Naive thymus-derived CD8-positive, alpha-beta T cell (primary cell): ENCODE measurements at regions not wholly inside any gene's neighbourhood (a gene's known extent, or its start where the extent isn't known, plus 50 kb on each side); places are given as distances from the start of the nearest gene placed in this dataset.
"Not testable (repeated sequence)": the region's sequence is repeated elsewhere in the genome, so short reads cannot be mapped to it uniquely, and the experiment has no call there.

Experiments
- ATAC-seq, 2 donors: fragments of 150-1000 bp; cut with Tn5 transposase in 1 of 2; sonication (Bioruptor Pico), chemical (Tn5 transposase) in 1 of 2; 1 replicate in 1 of 2; 2 replicates in 1 of 2; pipeline ENCODE4 v1.10.0; 2021; ENCODE audit warnings: mild to moderate bottlenecking in 2 of 2, moderate library complexity in 2 of 2
- POLR2A ChIA-PET: fragments of 350-600 bp; sonication (Branson Sonifier 250); formaldehyde crosslinking; loops from one replicate; lab custom pipeline; 2021; ENCODE audit warnings: antibody characterized with exemption; lab: Charles Lee
- DNase-seq, 10 donors: peaks; one replicate each; pipeline versions ENCODE4 v3.0.0 to v3.0.0-alpha.2; 2020 to 2022
- H3K27ac Mint-ChIP-seq, 10 donors: one replicate each; pipeline ENCODE4 v1.8.0; 2020 to 2022; ENCODE audit warnings: mild to moderate bottlenecking in 10 of 10, mixed read lengths in 10 of 10, moderate library complexity in 4 of 10, inconsistent platforms in 1 of 10
- H3K27me3 Mint-ChIP-seq, 5 donors: one replicate each; pipeline ENCODE4 v1.8.0; 2021 to 2022; ENCODE audit warnings: mixed read lengths in 5 of 5
- H3K36me3 Mint-ChIP-seq, 3 donors: one replicate each; pipeline ENCODE4 v1.8.0; 2020 to 2022; ENCODE audit warnings: mixed read lengths in 3 of 3, mild to moderate bottlenecking in 2 of 3, inconsistent platforms in 1 of 3
- H3K4me1 Mint-ChIP-seq, 4 donors: one replicate each; pipeline ENCODE4 v1.8.0; 2021 to 2022; ENCODE audit warnings: mixed read lengths in 4 of 4
- H3K4me3 Mint-ChIP-seq, 10 donors: one replicate each; pipeline ENCODE4 v1.8.0; 2020 to 2022; ENCODE audit warnings: mild to moderate bottlenecking in 10 of 10, mixed read lengths in 10 of 10, moderate library complexity in 6 of 10, inconsistent platforms in 1 of 10
- H3K9me3 Mint-ChIP-seq, 9 donors: one replicate each; pipeline ENCODE4 v1.8.0; 2020 to 2022; ENCODE audit warnings: mixed read lengths in 9 of 9, mild to moderate bottlenecking in 3 of 9, inconsistent platforms in 1 of 9, moderate library complexity in 1 of 9

GRCh38 chr6:60574723-60575122 lies 1711.3 kb downstream of the KHDRBS2 start:
- H3K4me3 Mint-ChIP-seq, DNase-seq, ATAC-seq, POLR2A ChIA-PET, H3K27ac Mint-ChIP-seq, H3K36me3 Mint-ChIP-seq, H3K27me3 Mint-ChIP-seq, H3K4me1 Mint-ChIP-seq: not testable (repeated sequence)
- peaks cover 7 to 61% (median 33%) of the 10 kb centered on the region in 9 donors for H3K9me3 Mint-ChIP-seq

- ATAC-seq, H3K4me1 Mint-ChIP-seq, H3K27me3 Mint-ChIP-seq, H3K27ac Mint-ChIP-seq, DNase-seq, H3K36me3 Mint-ChIP-seq, H3K4me3 Mint-ChIP-seq, POLR2A ChIA-PET: not testable (repeated sequence)
- H3K9me3 Mint-ChIP-seq = peaks cover 7 to 61% (median 31%) of the 10 kb centered on the region in 9 donors
Measured at GRCh38 chr6:60572607-60573006, 1713.4 kb downstream of the KHDRBS2 start.

- H3K27ac Mint-ChIP-seq, ATAC-seq, POLR2A ChIA-PET, H3K27me3 Mint-ChIP-seq, H3K4me1 Mint-ChIP-seq, DNase-seq, H3K36me3 Mint-ChIP-seq, H3K4me3 Mint-ChIP-seq: not testable (repeated sequence)
- peaks cover 7 to 66% (median 28%) of the 10 kb centered on the region in 9 donors for H3K9me3 Mint-ChIP-seq
Measured at GRCh38 chr6:60571293-60572016, 1714.6 kb downstream of the KHDRBS2 start.

- DNase-seq, H3K27ac Mint-ChIP-seq, H3K36me3 Mint-ChIP-seq, H3K4me1 Mint-ChIP-seq, H3K27me3 Mint-ChIP-seq, ATAC-seq, H3K4me3 Mint-ChIP-seq, POLR2A ChIA-PET: not testable (repeated sequence)
- peaks cover 7 to 59% (median 21%) of the 10 kb centered on the region in 9 donors for H3K9me3 Mint-ChIP-seq
Measured at GRCh38 chr6:60570599-60570998, 1715.4 kb downstream of the KHDRBS2 start.

- H3K9me3 Mint-ChIP-seq = peaks cover 0 to 47% (median 13%) of the 10 kb centered on the region in 9 donors
- ATAC-seq, POLR2A ChIA-PET, H3K36me3 Mint-ChIP-seq, DNase-seq, H3K4me1 Mint-ChIP-seq, H3K4me3 Mint-ChIP-seq, H3K27ac Mint-ChIP-seq, H3K27me3 Mint-ChIP-seq: not testable (repeated sequence)
Measured at GRCh38 chr6:60567447-60568187, 1718.4 kb downstream of the KHDRBS2 start.

GRCh38 chr6:60566387-60566786 lies 1719.6 kb downstream of the KHDRBS2 start:
- not testable (repeated sequence) for H3K4me1 Mint-ChIP-seq
- H3K9me3 Mint-ChIP-seq = peaks cover 0 to 42% (median 13%) of the 10 kb centered on the region in 9 donors

GRCh38 chr6:60559702-60560101 lies 1726.3 kb downstream of the KHDRBS2 start:
- H3K4me1 Mint-ChIP-seq, H3K27ac Mint-ChIP-seq, ATAC-seq, POLR2A ChIA-PET, H3K27me3 Mint-ChIP-seq, DNase-seq, H3K4me3 Mint-ChIP-seq, H3K36me3 Mint-ChIP-seq: not testable (repeated sequence)
- H3K9me3 Mint-ChIP-seq = peaks cover 0 to 20% (median 9%) of the 10 kb centered on the region in 9 donors

More at GRCh38 chr6:60566387-60566786, 1719.6 kb downstream of the KHDRBS2 start:
- POLR2A ChIA-PET, H3K27me3 Mint-ChIP-seq, H3K27ac Mint-ChIP-seq, ATAC-seq, H3K4me3 Mint-ChIP-seq, H3K36me3 Mint-ChIP-seq, DNase-seq: not testable (repeated sequence)

GRCh38 chr6:60547340-60547739 lies 1738.7 kb downstream of the KHDRBS2 start:
- H3K27me3 Mint-ChIP-seq, POLR2A ChIA-PET, H3K36me3 Mint-ChIP-seq, H3K4me3 Mint-ChIP-seq, H3K4me1 Mint-ChIP-seq, ATAC-seq, DNase-seq, H3K27ac Mint-ChIP-seq: not testable (repeated sequence)
- H3K9me3 Mint-ChIP-seq = peaks cover 0 to 28% (median 13%) of the 10 kb centered on the region in 9 donors

- DNase-seq, H3K27me3 Mint-ChIP-seq, H3K27ac Mint-ChIP-seq, POLR2A ChIA-PET, ATAC-seq, H3K4me1 Mint-ChIP-seq, H3K36me3 Mint-ChIP-seq, H3K4me3 Mint-ChIP-seq: not testable (repeated sequence)
- H3K9me3 Mint-ChIP-seq = peaks cover 0 to 21% (median 1%) of the 10 kb centered on the region in 9 donors
Measured at GRCh38 chr6:60524770-60525169, 1761.3 kb downstream of the KHDRBS2 start.

- H3K36me3 Mint-ChIP-seq, POLR2A ChIA-PET, DNase-seq, H3K9me3 Mint-ChIP-seq, H3K4me3 Mint-ChIP-seq, ATAC-seq, H3K27ac Mint-ChIP-seq, H3K4me1 Mint-ChIP-seq, H3K27me3 Mint-ChIP-seq: not testable (repeated sequence)
Measured at GRCh38 chr6:60477747-60478146, 1808.3 kb downstream of the KHDRBS2 start.

- H3K9me3 Mint-ChIP-seq, H3K4me1 Mint-ChIP-seq, H3K27me3 Mint-ChIP-seq, ATAC-seq, POLR2A ChIA-PET, H3K27ac Mint-ChIP-seq, DNase-seq, H3K4me3 Mint-ChIP-seq, H3K36me3 Mint-ChIP-seq: not testable (repeated sequence)
Measured at GRCh38 chr6:60473805-60474204, 1812.2 kb downstream of the KHDRBS2 start.

- H3K27me3 Mint-ChIP-seq, POLR2A ChIA-PET, H3K4me3 Mint-ChIP-seq: not testable (repeated sequence)
Measured at GRCh38 chr6:60471426-60471825, 1814.6 kb downstream of the KHDRBS2 start.

GRCh38 chr6:60450428-60450827 lies 1835.6 kb downstream of the KHDRBS2 start:
- H3K4me3 Mint-ChIP-seq, ATAC-seq, H3K27ac Mint-ChIP-seq, DNase-seq, H3K9me3 Mint-ChIP-seq, POLR2A ChIA-PET, H3K27me3 Mint-ChIP-seq, H3K36me3 Mint-ChIP-seq, H3K4me1 Mint-ChIP-seq: not testable (repeated sequence)

More at GRCh38 chr6:60471426-60471825, 1814.6 kb downstream of the KHDRBS2 start:
- H3K4me1 Mint-ChIP-seq, DNase-seq, H3K36me3 Mint-ChIP-seq, H3K27ac Mint-ChIP-seq, ATAC-seq: not testable (repeated sequence)
- peaks cover 0 to 14% (median 3%) of the 10 kb centered on the region in 9 donors for H3K9me3 Mint-ChIP-seq
